ENCODE measurements at regions not wholly inside any gene's neighbourhood (a gene's known extent, or its start where the extent isn't known, plus 50 kb on each side); places are given as distances from the start of the nearest gene placed in this dataset.

- TF ChIP-seq SMC3 (IDR thresholded peaks at IDR 0.05; ENCODE audit: borderline replicate concordance, low read length) (no peak), CBX5 (IDR thresholded peaks at IDR 0.05; ENCODE audit: low read depth) (no peak), ATF7 (IDR thresholded peaks at IDR 0.05; ENCODE audit: low read depth) (no peak), IKZF1 (conservative IDR thresholded peaks at IDR 0.05) (no peak), EGR1 (IDR thresholded peaks at IDR 0.05; ENCODE audit: borderline replicate concordance in 1 of 2, low read depth in 2 of 2, low read length in 2 of 2) (no peak), USF2 (IDR thresholded peaks at IDR 0.05; ENCODE audit: borderline replicate concordance, low read depth, low read length) (no peak), SIX5 (IDR thresholded peaks at IDR 0.05; ENCODE audit: low read depth, low read length, severe bottlenecking) (no peak), ZBTB33 (IDR thresholded peaks at IDR 0.05) (no peak), FOXM1 (IDR thresholded peaks at IDR 0.05; ENCODE audit: low read depth, low read length) (no peak), CTCF (IDR thresholded peaks at IDR 0.05 in 2 of 3, conservative IDR thresholded peaks at IDR 0.05 in 1 of 3; ENCODE audit: control insufficient read depth in 2 of 3, extremely low read depth in 1 of 3, insufficient read depth in 1 of 3, low read depth in 3 of 3, low read length in 3 of 3) (no peak), SIN3A (IDR thresholded peaks at IDR 0.05; ENCODE audit: low read depth, low read length) (no peak), NR2C2 (IDR thresholded peaks at IDR 0.05; ENCODE audit: borderline replicate concordance, control insufficient read depth, insufficient read length, low read depth) (no peak)
Measured at GRCh38 chr2:39929531-39929930, 150.5 kb upstream of the THUMPD2 start.

Measured in GM12878 (cell line).